ENCODE measurements at regions not wholly inside any gene's neighbourhood (a gene's known extent, or its start where the extent isn't known, plus 50 kb on each side); places are given as distances from the start of the nearest gene placed in this dataset.
A peak's percentile ranks its signal among the peaks of the same experiment; 100 is the strongest.
"Not testable (repeated sequence)": the region's sequence is repeated elsewhere in the genome, so short reads cannot be mapped to it uniquely, and the experiment has no call there.

DNA sequence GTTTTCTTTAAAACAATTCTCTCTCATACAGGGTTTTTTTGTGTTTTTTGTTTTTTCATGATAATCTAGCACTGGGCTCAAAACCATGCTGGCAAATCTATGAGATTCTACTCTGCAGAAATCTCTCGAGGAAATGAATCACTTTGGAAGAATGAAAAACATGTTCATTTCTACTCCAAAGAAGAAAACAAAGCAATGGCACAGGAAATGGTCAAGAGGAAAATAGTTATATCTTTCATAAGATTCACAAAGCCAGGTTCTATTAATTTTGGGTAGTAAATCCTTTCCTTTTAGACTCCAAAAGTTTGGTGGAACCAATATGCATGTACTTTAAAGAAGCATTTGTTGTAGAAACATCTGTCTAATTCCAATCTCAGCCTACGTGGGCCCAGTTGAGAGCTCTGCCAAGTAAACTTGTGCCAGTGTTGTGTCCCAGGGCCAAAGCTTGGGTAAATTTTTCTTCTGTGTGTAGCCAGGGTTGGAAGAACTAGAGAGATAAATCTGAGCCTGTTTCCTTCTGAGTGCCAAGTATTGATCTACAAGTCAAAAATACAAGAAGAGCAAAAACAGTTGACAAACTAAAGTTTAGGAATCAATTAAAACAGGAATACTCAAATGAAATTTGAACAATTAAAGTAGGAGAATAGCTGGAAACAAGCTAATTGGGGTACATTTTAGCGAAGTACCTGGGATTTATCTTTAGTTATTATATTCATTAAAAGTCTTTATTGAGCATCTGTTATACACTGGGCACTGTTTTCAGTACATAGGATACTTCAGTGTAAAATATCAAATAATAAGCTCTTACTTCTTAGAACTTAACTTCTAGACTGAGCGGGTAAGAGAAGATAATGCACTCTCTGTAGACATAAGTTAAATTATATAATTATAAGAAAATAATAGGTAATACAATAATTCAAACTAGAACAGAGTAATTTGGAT, 657.5 kb upstream of the NECTIN3 start:
- peak; percentile 19 for DNase-seq

DNA sequence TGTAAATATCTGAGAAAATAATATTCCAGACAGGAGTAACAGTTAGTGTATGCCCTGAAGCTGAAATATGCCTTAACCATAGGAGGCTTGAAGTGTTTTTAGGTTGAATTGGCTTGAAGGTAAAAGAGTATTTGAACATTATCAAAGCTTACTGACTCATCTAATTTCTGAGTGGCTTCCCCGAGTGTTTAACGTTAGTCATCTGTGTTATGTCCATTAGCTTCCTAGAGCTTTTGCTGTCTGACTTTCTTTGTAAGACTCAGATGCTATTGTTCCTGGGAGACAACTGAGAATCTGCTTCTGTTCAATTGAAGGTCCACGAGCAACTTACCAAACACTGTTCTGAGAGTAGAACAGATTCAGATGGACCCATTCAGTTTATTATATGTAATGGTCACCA, 656.8 kb upstream of the NECTIN3 start:
- DNase-seq = no peak

DNA sequence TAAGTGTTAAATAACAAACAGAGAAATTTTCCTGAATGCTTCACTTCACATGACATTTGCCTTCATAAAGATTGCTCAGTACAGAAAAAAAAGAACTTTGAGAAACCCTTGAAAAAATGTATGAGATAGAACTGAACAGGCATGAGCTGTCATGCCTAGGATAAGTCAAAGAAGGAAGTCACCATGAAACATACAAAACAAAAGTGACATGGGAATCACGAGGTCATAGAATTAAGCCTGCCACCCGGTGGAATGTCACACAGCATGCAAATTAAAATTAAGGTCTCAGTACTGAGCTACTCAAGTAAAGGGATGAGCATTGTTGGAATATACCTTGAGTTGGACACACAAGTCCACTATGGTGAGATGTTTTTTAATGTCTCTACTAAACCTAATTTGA, 652.5 kb upstream of the NECTIN3 start:
- DNase-seq = no peak

DNA sequence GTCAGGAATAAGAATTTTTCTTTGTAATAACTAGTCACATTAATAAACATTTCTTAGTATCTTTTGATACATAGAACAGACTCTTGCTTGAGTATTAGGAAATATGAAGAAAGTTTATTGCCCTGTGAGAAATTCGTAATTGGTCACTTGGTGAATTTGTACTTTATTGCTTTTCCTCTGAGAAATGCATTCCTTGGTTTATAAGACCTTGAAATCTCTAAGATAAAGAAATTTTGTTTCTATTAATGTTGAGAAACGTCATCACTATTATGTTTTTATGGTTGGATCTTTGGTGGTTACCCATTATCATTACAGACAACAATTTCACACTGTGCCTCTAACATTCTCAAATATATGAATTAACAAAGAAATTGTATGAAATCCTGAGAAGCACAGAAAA, 652.0 kb upstream of the NECTIN3 start:
- DNase-seq = no peak

DNA sequence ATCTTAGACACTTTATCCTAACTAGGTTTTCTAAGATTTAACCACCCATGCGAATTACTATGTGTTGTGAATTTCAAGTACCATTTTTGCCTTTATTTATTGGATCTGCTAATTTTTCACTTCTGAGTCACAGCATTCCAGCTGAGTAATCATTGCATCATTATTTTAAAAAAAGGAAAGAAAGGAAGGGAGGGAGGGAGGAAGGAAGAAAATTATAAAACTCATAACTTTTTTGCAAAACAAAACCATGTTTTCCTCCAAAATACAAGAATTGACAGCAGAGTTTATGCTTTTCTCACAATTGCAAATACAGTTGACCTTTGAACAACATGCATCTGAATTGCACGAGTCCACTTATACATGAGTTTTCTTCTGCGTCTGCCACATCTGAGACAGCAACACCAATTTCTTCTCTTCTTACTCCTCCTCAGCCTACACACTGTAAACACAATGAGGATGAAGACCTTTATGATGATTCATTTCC, 651.4 kb upstream of the NECTIN3 start:
- DNase-seq = no peak

DNA sequence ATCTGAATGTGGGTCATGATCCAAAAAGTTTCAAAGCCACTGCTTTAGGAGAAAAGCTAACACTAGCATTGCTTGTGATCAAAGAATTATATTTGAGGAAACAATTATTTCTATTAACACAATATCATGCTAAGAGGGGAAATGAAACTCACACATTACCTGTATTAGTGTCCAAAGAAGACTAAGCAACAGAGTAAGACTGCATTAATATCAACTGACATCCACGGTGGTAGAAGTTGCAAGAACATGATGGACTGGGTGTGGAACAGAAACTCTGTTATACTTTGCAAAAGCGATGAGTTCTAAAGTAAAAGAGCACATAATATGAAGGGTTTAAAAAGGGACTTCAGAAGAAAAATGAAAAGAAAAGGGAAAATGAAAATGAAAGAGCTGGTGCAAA, 648.3 kb upstream of the NECTIN3 start:
- DNase-seq = no peak

DNA sequence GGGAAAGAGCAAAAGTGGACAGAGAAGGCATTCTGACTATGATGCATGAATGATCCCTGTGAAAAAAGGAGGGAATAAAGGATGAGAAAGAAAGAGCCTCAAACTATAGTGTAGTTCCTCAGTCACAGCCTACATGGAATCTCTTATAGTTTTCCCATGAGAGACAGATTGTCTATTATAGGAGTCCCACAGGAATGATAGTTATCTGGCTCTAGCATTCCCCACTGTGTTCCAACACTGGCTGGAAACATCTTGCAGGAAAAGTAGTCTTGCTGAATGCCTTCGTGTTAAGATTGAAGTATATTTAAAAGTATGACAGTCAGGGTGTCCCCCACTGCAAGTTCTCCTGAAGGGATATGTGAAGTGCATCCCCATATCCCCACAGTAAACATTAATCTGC, 641.5 kb upstream of the NECTIN3 start:
- DNase-seq = no peak

DNA sequence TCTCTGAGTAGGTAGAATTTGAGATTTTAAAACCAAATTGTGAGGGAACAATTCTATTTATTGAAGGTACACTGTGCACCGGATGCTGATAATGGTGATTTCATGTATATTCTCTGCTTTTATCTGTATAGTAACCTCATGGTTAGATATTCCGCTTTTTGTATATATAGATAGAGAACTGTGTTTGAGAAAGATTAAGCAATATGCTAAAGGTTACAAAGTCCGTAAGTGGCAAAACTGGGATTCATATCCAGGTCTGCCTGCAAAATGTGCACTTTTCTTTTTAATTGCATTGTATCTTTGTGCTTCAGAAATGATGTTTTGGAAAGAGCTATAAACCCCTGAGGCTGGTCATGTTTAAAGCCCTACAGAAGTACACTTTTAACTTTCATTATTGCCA, 635.4 kb upstream of the NECTIN3 start:
- DNase-seq = no peak

DNA sequence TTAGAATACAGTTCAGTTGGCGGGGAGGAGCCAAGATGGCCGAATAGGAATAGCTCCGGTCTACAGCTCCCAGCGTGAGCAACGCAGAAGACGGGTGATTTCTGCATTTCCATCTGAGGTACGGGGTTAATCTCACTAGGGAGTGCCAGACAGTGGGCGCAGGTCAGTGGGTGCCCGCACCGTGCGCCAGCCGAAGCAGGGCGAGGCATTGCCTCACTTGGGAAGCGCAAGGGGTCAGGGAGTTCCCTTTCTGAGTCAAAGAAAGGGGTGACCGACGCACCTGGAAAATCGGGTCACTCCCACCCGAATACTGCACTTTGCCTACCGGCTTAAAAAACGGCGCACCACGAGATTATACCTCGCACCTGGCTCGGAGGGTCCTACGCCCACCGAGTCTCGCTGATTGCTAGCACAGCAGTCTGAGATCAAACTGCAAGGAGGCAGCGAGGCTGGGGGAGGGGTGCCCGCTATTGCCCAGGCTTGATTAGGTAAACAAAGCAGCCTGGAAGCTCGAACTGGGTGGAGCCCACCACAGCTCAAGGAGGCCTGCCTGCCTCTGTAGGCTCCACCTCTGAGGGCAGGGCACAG, 631.5 kb upstream of the NECTIN3 start:
- not testable (repeated sequence) for DNase-seq

DNA sequence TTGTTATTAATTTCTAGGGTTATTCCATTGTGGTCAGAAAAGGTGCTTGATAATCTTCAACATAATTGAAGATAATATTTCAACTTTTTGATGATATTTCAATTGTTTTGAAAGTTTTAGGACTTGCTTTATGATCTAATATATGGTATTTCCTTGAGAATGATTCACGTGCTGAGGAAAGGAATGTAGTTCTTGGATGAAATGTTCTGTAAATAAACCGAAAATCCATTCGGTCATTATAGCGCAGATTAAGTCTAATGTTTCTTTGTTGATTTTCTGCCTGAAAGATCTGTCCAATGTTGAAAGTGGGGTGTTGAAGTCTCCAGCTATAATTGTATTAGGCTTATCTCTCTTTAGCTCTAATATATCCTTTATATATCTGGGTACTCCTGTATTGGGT, 617.5 kb upstream of the NECTIN3 start:
- no peak for DNase-seq

DNA sequence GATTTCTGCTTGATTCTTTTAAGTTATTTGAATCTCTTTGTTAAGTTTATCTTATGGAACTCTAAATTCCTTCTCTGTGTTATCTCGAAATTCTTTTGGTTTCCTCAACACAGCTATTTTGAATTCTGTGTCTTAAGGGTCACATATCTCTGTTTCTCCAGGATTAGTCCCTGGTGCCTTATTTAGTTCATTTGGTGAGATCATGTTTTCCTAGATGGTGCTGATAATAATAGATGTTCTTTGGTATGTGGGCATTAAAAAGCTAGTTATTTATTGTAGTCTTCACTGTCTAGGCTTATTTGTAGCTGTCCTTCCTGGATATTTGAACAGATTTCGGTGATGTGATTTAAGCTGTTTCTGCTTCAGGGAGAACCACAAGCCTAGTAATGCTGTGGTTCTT, 615.6 kb upstream of the NECTIN3 start:
- no peak for DNase-seq

DNA sequence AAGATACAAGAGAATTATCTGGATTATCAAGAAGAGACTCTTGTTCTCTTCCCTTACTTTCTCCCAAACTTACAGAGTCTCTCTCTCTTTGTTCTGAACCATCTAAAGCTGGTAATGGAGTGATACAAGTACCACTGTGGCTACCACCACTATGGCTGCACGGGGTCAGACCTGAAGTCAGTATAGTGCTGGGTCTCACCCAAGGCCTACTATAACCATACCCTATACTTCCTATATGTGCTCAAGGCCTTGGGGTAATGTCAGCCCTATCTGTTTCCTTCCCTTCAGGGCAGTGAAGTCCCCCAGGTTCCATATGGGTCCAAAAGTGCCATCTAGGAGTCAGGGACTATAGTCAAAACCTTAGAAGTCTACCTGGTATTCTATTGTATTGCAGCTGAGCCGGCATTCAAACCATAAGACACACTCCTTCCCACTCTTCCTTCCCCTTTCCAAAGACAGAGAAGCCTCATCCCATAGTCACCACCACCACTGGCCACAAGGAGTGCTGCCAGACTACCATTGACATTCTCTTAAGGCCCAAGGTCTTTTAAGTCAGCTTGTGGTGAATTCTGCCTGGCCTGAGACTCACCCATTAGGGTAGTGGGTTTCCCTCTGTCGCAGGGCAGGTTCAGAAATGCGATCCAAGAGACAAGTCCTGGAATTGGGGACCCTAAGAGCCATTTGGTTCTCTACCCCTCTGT, 615.0 kb upstream of the NECTIN3 start:
- DNase-seq = no peak

DNA sequence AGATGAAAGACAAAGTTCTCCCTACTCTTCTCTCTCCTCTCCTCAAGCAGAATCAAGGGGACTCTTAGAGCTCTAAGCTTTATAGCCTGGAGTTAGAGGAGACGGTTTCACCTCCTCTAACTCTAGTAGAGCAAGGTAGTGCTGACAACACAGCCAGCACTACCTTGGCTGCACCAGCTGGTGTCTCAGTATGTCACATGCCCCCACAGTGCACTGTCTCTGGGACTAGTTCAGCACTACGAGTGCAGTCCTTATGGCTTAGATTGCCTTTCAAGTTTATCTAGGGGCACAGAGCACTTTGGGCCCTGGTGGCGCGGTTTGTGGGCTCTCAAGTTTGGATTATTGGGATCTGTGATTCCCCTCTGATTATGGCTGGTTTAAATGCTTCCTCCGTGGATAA, 614.1 kb upstream of the NECTIN3 start:
- no peak for DNase-seq

DNA sequence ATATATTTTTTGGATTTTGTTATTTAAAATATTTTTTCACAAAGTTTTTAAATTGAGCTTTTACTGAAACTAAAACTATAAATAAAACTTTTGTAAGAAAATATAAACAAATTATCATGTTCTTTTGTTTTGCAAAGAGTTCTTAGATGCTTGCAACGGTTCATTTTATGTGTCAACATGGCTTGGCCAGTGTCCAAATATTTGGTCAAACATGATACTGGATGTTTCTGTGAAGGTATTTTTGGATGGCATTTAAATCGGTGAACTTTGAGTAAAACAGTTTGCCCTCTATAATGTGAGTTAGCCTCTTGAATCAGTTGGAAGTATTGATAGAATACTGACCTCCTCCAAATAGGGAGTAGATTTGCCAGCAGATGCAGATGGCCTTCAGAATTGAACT, 612.6 kb upstream of the NECTIN3 start:
- DNase-seq = no peak

DNA sequence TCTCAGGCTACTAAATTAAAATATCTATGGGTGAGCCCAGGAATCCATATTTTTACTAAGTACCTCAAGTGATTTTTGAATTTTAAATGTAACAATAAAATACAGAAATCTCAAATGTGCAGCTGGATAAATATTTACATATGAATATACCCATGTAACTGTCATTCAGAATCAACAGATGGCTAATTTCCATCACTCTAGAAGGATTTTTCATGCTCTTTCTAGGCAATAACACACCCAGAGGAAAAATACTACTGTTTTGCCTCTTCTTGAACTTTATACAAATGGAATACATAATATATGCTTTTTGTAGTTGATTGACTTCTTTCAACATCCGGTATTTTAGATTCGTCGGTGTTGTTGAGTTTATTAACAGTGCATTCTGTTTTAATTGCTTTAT, 601.3 kb upstream of the NECTIN3 start:
- no peak for DNase-seq

DNA sequence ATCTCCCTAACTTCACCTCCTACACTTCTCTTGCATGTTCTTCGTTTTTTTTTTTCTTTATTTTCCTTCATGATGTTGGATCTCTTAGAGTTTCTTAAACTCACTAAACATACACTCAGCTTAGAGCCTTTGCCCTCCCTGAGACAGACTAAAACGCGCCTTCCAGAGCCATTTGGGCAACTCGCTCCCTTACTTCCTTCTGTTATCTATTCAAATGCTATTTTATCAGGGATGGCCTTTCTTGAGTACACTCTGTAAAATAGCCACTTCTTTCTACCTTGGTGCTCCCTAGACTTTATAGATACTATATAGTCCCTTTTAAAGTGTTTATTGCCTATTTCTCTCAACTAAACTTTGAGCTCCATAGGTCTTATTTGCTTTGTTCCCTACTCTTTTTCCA, 598.2 kb upstream of the NECTIN3 start:
- DNase-seq = no peak

DNA sequence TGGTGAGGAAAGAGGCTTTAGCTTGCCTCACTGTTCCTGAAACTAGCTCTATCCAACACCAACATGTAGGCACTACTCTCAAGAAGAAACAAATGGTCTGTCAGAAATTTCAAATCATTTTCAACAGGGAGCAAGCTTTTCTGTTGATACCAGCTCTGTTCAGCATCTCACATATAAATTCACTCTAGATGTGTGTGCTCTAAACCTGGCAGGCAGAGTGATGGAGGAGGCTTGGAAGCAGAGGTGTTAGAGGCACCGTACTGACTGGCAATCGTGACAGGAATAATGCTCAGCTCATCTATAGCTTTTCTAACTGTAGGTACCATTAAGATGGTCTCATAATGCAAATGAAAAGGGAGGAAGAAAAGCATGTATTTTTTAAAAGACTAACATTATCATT, 597.2 kb upstream of the NECTIN3 start:
- no peak for DNase-seq

DNA sequence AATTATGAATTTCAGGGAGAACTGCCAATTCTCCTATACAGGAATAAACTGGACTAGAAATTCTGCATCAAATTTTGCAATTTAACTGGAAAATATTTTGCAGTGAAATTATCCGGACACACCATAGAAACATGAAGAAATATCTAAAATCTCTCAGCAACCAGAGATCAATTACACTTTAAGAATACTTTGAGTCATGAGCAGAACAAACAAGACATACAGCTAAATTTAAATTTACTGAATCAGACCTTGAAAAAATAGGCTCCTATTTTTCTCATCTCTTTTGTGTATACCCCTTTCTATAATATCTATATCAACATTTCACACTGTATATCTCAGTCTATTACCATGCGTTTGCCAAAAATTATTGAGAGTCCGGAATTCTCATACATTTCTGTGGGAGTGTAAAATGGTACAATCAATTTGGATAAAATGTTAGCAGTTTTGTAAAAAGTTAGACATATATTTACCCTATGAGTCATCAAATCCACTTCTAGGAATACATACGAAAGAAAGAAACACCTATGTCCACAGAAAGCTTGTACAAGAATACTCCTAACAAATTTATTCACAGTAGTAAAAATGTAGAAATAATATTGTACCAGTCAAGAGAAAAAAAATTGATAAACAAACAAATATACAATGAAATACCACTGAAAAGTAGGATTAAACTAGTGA, 593.1 kb upstream of the NECTIN3 start:
- DNase-seq = no peak

DNA sequence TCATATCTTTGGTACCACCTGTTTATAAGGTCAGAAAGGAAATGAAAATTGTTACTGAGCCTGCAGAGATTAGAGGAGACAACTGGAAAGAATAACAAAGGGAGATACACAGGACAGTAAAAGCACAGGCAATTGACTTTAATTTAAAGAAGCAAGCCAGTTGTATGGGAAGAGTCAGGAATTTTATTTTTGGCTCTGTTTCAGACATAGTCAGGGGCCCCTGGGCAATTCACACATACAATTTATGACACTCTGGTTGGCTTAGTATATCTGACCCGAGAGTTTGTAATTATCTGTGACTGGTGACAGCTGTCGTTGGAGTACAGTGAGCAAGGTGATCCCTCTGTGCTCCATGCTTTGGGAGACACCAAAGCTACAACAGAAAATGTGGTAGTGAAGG, 591.9 kb upstream of the NECTIN3 start:
- DNase-seq = no peak

DNA sequence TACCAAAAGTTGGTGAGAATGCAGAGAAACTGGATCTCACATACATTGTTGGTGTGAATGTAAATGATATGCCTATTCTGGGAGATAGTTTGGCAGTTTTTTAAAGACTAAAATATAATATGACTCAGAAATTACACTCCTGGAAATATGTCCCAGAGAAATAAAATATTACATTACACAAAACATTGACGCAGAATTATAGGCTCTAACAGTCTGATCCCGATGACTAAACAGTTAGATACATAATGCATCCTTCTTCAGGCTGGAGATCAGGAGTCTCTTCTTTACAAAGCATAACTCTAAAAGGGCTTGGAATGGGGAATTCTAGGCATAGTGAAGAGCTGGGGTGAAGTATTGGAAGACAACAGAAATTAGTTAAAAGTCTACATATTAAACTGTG, 586.2 kb upstream of the NECTIN3 start:
- DNase-seq = no peak

DNA sequence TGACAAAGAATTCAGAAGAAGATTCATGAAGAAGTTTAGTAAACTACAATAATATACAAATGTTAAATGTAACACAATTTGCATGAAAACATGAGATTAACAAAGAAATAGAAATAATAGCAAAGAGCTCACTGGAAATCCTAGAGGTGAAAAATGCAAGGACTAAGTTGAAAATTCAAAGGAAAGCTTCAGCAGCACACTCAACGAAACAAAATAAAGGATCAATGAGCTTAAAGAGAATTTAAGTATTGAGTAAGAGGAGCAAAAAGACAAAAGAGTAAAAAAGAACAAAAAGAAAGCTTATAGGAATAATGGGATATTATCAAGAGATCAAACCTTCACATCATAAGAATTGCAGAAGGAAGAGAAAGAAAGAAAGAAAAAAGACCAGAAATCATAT, 583.8 kb upstream of the NECTIN3 start:
- no peak for DNase-seq

DNA sequence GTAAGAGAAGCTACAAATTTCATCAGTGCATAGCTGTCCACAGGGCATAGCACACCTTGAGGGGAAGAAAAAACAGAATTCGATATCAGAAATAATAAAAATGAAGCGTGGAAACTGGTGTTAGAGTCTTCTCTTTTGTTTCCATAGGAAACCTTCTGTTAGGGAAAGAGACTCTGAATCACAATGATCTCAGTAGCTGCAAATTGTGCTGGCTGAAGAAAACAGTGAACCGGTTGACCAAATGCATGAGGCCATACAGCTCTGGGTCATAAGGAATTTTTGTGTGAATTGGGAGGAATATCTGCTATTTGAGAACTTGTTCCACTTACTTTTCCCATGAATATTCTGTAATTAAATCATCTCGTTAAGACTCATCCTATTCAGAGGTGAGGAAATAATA, 580.2 kb upstream of the NECTIN3 start:
- DNase-seq = no peak

DNA sequence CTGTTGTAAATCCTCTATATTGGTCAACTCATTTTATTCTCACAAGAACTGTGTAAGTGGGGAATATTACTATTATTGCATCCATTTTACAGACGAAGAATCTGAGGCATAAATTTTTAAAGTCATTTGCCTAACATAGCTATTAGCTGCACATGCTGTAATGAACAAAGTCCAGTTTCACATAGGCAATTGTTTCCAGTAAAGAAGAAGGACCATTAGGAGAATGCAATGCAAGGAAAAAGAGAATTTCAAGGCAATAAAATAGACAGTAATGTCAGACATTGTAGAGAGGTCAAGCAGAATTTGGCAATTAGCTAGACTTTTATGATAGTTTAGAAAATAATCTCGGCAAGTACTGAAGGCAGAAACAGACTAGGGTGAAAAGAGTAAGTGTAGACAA, 578.7 kb upstream of the NECTIN3 start:
- DNase-seq = no peak

Measured in femur (tissue), 1 donor.